SK-N-SH (cell line): ENCODE measurements at regions not wholly inside any gene's neighbourhood (a gene's known extent, or its start where the extent isn't known, plus 50 kb on each side); places are given as distances from the start of the nearest gene placed in this dataset.

Experiments
- CTCF ChIA-PET: fragments of 300-600, 350-600 bp; formaldehyde crosslinking; extraction: SDS; loops from one replicate; lab custom pipeline; 2021; lab: Yijun Ruan, JAX
- POLR2A ChIA-PET: fragments of 350-600 bp; sonication (Branson Sonifier 250); formaldehyde crosslinking; extraction: SDS; loops from one replicate; lab custom pipeline; 2020; ENCODE audit warnings: antibody characterized with exemption, inconsistent platforms; lab: Yijun Ruan, JAX
- DNase-seq: peaks from one replicate; pipeline ENCODE4 v3.0.0; 2012
- H2AFZ ChIP-seq: fragments of 200-600 bp; sonication (generic); 2 replicates; pipeline ENCODE4 v1.8.1; 2016; ENCODE audit warnings: antibody characterized with exemption, mild to moderate bottlenecking, low read depth
- H3F3A ChIP-seq: fragments of 200-600 bp; sonication (generic); replicated peaks from 2 replicates; pipeline ENCODE3; 2016; ENCODE audit warnings: antibody characterized with exemption, mild to moderate bottlenecking; ENCODE audit not compliant: insufficient read depth
- H3K27ac ChIP-seq, 2 experiments: fragments of 200-500 bp in 1 of 2; fragments of 200-600 bp in 1 of 2; sonication (Bioruptor generic) in 1 of 2; sonication (generic), shearing (Covaris generic) in 1 of 2; 2 replicates each; pipeline versions ENCODE4 v1.5.1 to v1.6.1; 2014 to 2016; ENCODE audit warnings: low read depth in 2 of 2, inconsistent platforms in 1 of 2, low read length in 1 of 2, mild to moderate bottlenecking in 1 of 2, mixed read lengths in 1 of 2
- H3K27me3 ChIP-seq: fragments of 200-600 bp; sonication (generic), shearing (Covaris generic); 2 replicates; pipeline ENCODE4 v1.6.1; 2016; ENCODE audit warnings: mixed run types; ENCODE audit not compliant: insufficient read depth
- H3K36me3 ChIP-seq, 2 experiments: fragments of 200-500 bp in 1 of 2; fragments of 200-600 bp in 1 of 2; sonication (Bioruptor generic) in 1 of 2; sonication (generic) in 1 of 2; replicated peaks in 1 of 2; 2 replicates each; pipeline versions ENCODE3 to v1.5.1; 2014 to 2016; ENCODE audit warnings: low read length in 1 of 2, mild to moderate bottlenecking in 1 of 2; ENCODE audit not compliant: insufficient read depth in 2 of 2, control insufficient read depth in 1 of 2
- H3K4me1 ChIP-seq, 2 experiments: fragments of 200-500 bp in 1 of 2; fragments of 200-600 bp in 1 of 2; sonication (Bioruptor generic) in 1 of 2; sonication (generic), shearing (Covaris generic) in 1 of 2; 2 replicates each; pipeline versions ENCODE4 v1.5.1 to v1.6.1; 2014 to 2016; ENCODE audit warnings: low read depth in 1 of 2, low read length in 1 of 2, mixed run types in 1 of 2; ENCODE audit not compliant: insufficient read depth in 2 of 2, control insufficient read depth in 1 of 2
- H3K4me2 ChIP-seq: fragments of 200-600 bp; sonication (generic), shearing (Covaris generic); 2 replicates; pipeline ENCODE4 v1.6.1; 2017; ENCODE audit warnings: mixed run types
- H3K4me3 ChIP-seq, 2 experiments: fragments of 200-500 bp in 1 of 2; fragments of 200-600 bp in 1 of 2; sonication (Bioruptor generic) in 1 of 2; sonication (generic), shearing (Covaris generic) in 1 of 2; 2 replicates each; pipeline versions ENCODE4 v1.5.1 to v1.8.1; 2014 to 2016; ENCODE audit warnings: low read depth in 2 of 2, inconsistent platforms in 1 of 2, low read length in 1 of 2, mild to moderate bottlenecking in 1 of 2, mixed read lengths in 1 of 2, moderate library complexity in 1 of 2
- H3K79me2 ChIP-seq: fragments of 200-600 bp; sonication (generic); 2 replicates; pipeline ENCODE4 v1.8.1; 2017; ENCODE audit warnings: mild to moderate bottlenecking; ENCODE audit not compliant: insufficient read depth
- H3K9ac ChIP-seq: fragments of 200-600 bp; sonication (generic); 2 replicates; pipeline ENCODE4 v1.6.1; 2017; ENCODE audit warnings: mixed run types
- H3K9me2 ChIP-seq: fragments of 200-600 bp; sonication (generic); 2 replicates; pipeline ENCODE4 v1.6.1; 2017; ENCODE audit warnings: mixed run types
- H3K9me3 ChIP-seq: fragments of 200-600 bp; sonication (generic); 2 replicates; pipeline ENCODE4 v1.6.1; 2017; ENCODE audit warnings: mixed run types, mild to moderate bottlenecking, moderate library complexity
- H4K20me1 ChIP-seq: fragments of 200-600 bp; sonication (generic); 2 replicates; pipeline ENCODE4 v1.6.1; 2017; ENCODE audit warnings: mild to moderate bottlenecking, mixed run types; ENCODE audit not compliant: insufficient read depth
- CHD2 ChIP-seq: fragments of 150-350 bp; IDR thresholded peaks from 2 replicates; pipeline ENCODE4 v1.6.1; 2018; ENCODE audit warnings: low read length; ENCODE audit not compliant: partially characterized antibody
- CTCF ChIP-seq: fragments of 200-600 bp; sonication (generic); IDR thresholded peaks from 2 replicates; pipeline ENCODE4 v1.6.1; 2017; ENCODE audit warnings: antibody characterized with exemption, mild to moderate bottlenecking, moderate library complexity
- ELF1 ChIP-seq: IDR thresholded peaks from 2 replicates; pipeline ENCODE4 v1.4.0; 2012
- EZH2phosphoT487 ChIP-seq: fragments of 200-600 bp; sonication (generic); IDR thresholded peaks from 2 replicates; pipeline ENCODE4 v1.6.1; 2017; ENCODE audit warnings: low read depth, mixed run types, mild to moderate bottlenecking, antibody characterized with exemption, moderate library complexity, borderline replicate concordance
- FOSL2 ChIP-seq: IDR thresholded peaks from 2 replicates; pipeline ENCODE4 v1.4.0; 2012; ENCODE audit warnings: low read depth, mild to moderate bottlenecking, moderate library complexity, borderline replicate concordance
- GABPA ChIP-seq: IDR thresholded peaks from 2 replicates; pipeline ENCODE4 v1.4.0; 2012; ENCODE audit warnings: low read depth, mild to moderate bottlenecking
- MAX ChIP-seq: IDR thresholded peaks from 2 replicates; pipeline ENCODE4 v1.4.0; 2012; ENCODE audit warnings: low read depth
- MXI1 ChIP-seq: IDR thresholded peaks from 2 replicates; pipeline ENCODE4 v1.6.1; 2012; ENCODE audit warnings: mild to moderate bottlenecking, low read depth, low read length, improper control_type of control experiment
- NRF1 ChIP-seq: IDR thresholded peaks from 2 replicates; pipeline ENCODE4 v1.6.1; 2012; ENCODE audit warnings: low read depth, mild to moderate bottlenecking, low read length
- RAD21 ChIP-seq: IDR thresholded peaks from 2 replicates; pipeline ENCODE4 v1.6.1; 2012; ENCODE audit warnings: mild to moderate bottlenecking, low read length
- RFX5 ChIP-seq: IDR thresholded peaks from 2 replicates; pipeline ENCODE4 v1.6.1; 2012; ENCODE audit warnings: mild to moderate bottlenecking, improper control_type of control experiment, low read length
- SMC3 ChIP-seq: IDR thresholded peaks from 2 replicates; pipeline ENCODE4 v1.6.1; 2012; ENCODE audit warnings: low read depth, low read length, improper control_type of control experiment
- TCF12 ChIP-seq: IDR thresholded peaks from 2 replicates; pipeline ENCODE4 v1.4.0; 2012
- USF1 ChIP-seq: IDR thresholded peaks from 2 replicates; pipeline ENCODE4 v1.4.0; 2012; ENCODE audit warnings: low read depth, borderline replicate concordance
- WGBS: methylation state at CpG from one replicate; pipeline ENCODE4 v1.1.6; 2017; ENCODE audit warnings: low lambda C conversion rate; 5-methylcytosine and 5-hydroxymethylcytosine counted together
- TF ChIP-seq, protein P1 (sequence below): IDR thresholded peaks from 2 replicates; pipeline ENCODE4 v1.4.0; 2012; ENCODE audit warnings: low read depth, borderline replicate concordance

- ChIA-PET POLR2A (no interaction called here), CTCF (interaction anchor here (1.2 kb wide), 2 partner anchors 16 to 203 kb away, joined by 4 read pairs; no protein-coding TSS in a partner anchor)
- H3K27ac ChIP-seq: no peak overlapping the region
- TF ChIP-seq NRF1 (no peak), SMC3 (no peak), RAD21 (no peak), EZH2phosphoT487 (no peak), USF1 (no peak), ELF1 (no peak), RFX5 (no peak), MXI1 (no peak)
- TF ChIP-seq, protein P1, sequence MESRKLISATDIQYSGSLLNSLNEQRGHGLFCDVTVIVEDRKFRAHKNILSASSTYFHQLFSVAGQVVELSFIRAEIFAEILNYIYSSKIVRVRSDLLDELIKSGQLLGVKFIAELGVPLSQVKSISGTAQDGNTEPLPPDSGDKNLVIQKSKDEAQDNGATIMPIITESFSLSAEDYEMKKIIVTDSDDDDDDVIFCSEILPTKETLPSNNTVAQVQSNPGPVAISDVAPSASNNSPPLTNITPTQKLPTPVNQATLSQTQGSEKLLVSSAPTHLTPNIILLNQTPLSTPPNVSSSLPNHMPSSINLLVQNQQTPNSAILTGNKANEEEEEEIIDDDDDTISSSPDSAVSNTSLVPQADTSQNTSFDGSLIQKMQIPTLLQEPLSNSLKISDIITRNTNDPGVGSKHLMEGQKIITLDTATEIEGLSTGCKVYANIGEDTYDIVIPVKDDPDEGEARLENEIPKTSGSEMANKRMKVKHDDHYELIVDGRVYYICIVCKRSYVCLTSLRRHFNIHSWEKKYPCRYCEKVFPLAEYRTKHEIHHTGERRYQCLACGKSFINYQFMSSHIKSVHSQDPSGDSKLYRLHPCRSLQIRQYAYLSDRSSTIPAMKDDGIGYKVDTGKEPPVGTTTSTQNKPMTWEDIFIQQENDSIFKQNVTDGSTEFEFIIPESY: no peak
- no peaks in the 10 kb centered on the region for H3K36me3 ChIP-seq
- H3K4me2 ChIP-seq: no peak overlapping the region
- H3K9me3 ChIP-seq: no peaks in the 10 kb centered on the region
- WGBS: 3% methylated on average over 7 of the region's 7 CpGs
- H3K9me2 ChIP-seq: no peaks in the 10 kb centered on the region
- no peak overlapping the region for H2AFZ ChIP-seq
- H3K9ac ChIP-seq: no peak overlapping the region
- H3K4me1 ChIP-seq: no peaks in the 10 kb centered on the region
- H4K20me1 ChIP-seq: no peaks in the 10 kb centered on the region
- no peaks in the 10 kb centered on the region; the same call in 1 of the 2 replicates for H3K27me3 ChIP-seq
- H3K79me2 ChIP-seq: no peaks in the 10 kb centered on the region
- no peak for DNase-seq
- no peaks in the 10 kb centered on the region for H3F3A ChIP-seq
- H3K4me3 ChIP-seq: no peak overlapping the region
These were observed 800.5 kb upstream of the KCND2 start for GRCh38 chr7:119472408-119473038.

DNA sequence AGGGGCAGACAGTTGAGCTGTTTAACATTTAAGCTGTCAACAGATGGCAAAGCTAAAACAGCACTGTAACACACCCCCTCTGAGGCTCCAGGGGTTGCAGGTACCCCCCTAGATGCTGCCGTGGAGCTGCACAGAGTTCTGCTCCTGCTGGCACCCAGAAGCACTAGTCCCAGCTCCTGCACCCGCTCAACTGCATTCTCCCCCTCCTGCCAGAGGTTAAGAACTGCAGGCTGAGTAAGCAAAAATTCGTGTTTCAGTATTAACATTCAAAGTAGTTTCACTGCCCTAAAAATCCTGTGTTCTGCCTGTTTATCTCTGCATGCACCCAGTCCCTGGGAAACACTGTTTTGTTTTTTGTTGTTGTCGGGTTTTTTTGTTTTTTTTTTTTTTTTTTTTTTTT lies 790.8 kb upstream of the KCND2 start:
- Histone ChIP-seq H3K4me1 (no peaks in the 10 kb centered on the region), H2AFZ (no peak overlapping the region), H3K9me2 (no peaks in the 10 kb centered on the region), H3F3A (no peaks in the 10 kb centered on the region), H3K9me3 (no peaks in the 10 kb centered on the region), H3K4me3 (no peak overlapping the region), H3K27ac (no peak overlapping the region), H3K27me3 (no peaks in the 10 kb centered on the region; the same call in 1 of the 2 replicates), H3K4me2 (no peak overlapping the region), H3K36me3 (no peaks in the 10 kb centered on the region), H3K9ac (no peak overlapping the region), H4K20me1 (no peaks in the 10 kb centered on the region), H3K79me2 (no peaks in the 10 kb centered on the region)
- ChIA-PET CTCF (interaction anchor here (0.6 to 1.1 kb wide), 3 partner anchors 14 to 614 kb away, joined by 3 to 4 read pairs (median 3); no protein-coding TSS in a partner anchor), POLR2A (no interaction called here)
- 0% methylated on average over 4 of the region's 4 CpGs for WGBS
- peak; percentile 22 for DNase-seq
- no peak for TF ChIP-seq NRF1
- no peak for TF ChIP-seq FOSL2
- no peak for TF ChIP-seq EZH2phosphoT487
- peak; percentile 38 for TF ChIP-seq RAD21
- TF ChIP-seq CHD2: no peak
- no peak for TF ChIP-seq GABPA
- TF ChIP-seq, protein P1: no peak
- TF ChIP-seq TCF12: no peak
- TF ChIP-seq CTCF: peak; percentile 59
- peak; percentile 39; the same call in 1 of the 2 replicates for TF ChIP-seq SMC3
- TF ChIP-seq MAX: no peak
